HL-60 (cell line): ENCODE measurements at regions not wholly inside any gene's neighbourhood (a gene's known extent, or its start where the extent isn't known, plus 50 kb on each side); places are given as distances from the start of the nearest gene placed in this dataset.

Experiments
- DNase-seq, 2 experiments: peaks; one replicate each; pipeline ENCODE4 v3.0.0-alpha.2; 2010 to 2020; ENCODE audit warnings: low read depth in 1 of 2, low spot score in 1 of 2
- H3K27ac ChIP-seq: fragments of 250-450 bp; sonication (Bioruptor Pico); replicated peaks from 2 replicates; pipeline ENCODE4 v1.5.1; 2020; ENCODE audit warnings: mild to moderate bottlenecking, moderate library complexity
- H3K27me3 ChIP-seq: fragments of 250-450 bp; sonication (Bioruptor Pico); 2 replicates; pipeline ENCODE4 v1.5.1; 2021; ENCODE audit warnings: mild to moderate bottlenecking, moderate library complexity; ENCODE audit not compliant: insufficient read depth, poor library complexity, severe bottlenecking
- H3K4me3 ChIP-seq: replicated peaks from 2 replicates; pipeline ENCODE4 v1.5.1; 2011; ENCODE audit warnings: mild to moderate bottlenecking, control low read depth, low read length; ENCODE audit not compliant: insufficient read depth
- GABPA ChIP-seq: IDR thresholded peaks from 2 replicates; pipeline ENCODE4 v1.6.1; 2012; ENCODE audit warnings: low read depth
- POLR2AphosphoS5 ChIP-seq: IDR thresholded peaks from 2 replicates; pipeline ENCODE4 v1.6.1; 2012; ENCODE audit warnings: low read depth
- SPI1 ChIP-seq: IDR thresholded peaks from 2 replicates; pipeline ENCODE4 v1.6.1; 2012; ENCODE audit warnings: low read depth, mild to moderate bottlenecking, borderline replicate concordance
- TF ChIP-seq, protein P1 (sequence below): IDR thresholded peaks from one replicate; pipeline ENCODE4 v1.5.1; 2011; ENCODE audit warnings: low read length, control low read depth, inconsistent platforms; ENCODE audit not compliant: insufficient read depth
- TF ChIP-seq, protein P2 (sequence below): IDR thresholded peaks from 2 replicates; pipeline ENCODE4 v1.6.1; 2012; ENCODE audit warnings: low read depth; ENCODE audit not compliant: insufficient replicate concordance

DNA sequence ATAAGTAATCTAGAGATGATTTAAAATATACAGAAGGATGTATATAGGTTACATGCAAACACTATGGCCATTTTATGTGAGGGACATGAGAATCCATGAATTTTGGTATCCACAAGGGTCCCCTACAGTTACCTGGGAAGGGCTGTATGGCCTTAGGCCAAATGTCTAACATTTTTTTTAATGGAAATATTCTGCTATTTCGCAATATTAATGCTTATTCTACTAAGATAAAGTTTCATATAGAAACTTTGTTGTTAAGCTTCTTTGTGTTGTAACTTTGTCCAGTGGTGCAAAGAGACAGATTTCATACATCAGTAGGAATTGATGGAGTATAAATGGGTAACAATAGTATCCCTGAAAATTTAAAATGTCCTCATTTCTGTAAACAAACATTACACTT is 233.4 kb upstream of the THBS1 start:
- TF ChIP-seq GABPA (no peak), POLR2AphosphoS5 (no peak), SPI1 (no peak)
- TF ChIP-seq, protein P1, sequence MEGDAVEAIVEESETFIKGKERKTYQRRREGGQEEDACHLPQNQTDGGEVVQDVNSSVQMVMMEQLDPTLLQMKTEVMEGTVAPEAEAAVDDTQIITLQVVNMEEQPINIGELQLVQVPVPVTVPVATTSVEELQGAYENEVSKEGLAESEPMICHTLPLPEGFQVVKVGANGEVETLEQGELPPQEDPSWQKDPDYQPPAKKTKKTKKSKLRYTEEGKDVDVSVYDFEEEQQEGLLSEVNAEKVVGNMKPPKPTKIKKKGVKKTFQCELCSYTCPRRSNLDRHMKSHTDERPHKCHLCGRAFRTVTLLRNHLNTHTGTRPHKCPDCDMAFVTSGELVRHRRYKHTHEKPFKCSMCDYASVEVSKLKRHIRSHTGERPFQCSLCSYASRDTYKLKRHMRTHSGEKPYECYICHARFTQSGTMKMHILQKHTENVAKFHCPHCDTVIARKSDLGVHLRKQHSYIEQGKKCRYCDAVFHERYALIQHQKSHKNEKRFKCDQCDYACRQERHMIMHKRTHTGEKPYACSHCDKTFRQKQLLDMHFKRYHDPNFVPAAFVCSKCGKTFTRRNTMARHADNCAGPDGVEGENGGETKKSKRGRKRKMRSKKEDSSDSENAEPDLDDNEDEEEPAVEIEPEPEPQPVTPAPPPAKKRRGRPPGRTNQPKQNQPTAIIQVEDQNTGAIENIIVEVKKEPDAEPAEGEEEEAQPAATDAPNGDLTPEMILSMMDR = no peak
- TF ChIP-seq, protein P2, sequence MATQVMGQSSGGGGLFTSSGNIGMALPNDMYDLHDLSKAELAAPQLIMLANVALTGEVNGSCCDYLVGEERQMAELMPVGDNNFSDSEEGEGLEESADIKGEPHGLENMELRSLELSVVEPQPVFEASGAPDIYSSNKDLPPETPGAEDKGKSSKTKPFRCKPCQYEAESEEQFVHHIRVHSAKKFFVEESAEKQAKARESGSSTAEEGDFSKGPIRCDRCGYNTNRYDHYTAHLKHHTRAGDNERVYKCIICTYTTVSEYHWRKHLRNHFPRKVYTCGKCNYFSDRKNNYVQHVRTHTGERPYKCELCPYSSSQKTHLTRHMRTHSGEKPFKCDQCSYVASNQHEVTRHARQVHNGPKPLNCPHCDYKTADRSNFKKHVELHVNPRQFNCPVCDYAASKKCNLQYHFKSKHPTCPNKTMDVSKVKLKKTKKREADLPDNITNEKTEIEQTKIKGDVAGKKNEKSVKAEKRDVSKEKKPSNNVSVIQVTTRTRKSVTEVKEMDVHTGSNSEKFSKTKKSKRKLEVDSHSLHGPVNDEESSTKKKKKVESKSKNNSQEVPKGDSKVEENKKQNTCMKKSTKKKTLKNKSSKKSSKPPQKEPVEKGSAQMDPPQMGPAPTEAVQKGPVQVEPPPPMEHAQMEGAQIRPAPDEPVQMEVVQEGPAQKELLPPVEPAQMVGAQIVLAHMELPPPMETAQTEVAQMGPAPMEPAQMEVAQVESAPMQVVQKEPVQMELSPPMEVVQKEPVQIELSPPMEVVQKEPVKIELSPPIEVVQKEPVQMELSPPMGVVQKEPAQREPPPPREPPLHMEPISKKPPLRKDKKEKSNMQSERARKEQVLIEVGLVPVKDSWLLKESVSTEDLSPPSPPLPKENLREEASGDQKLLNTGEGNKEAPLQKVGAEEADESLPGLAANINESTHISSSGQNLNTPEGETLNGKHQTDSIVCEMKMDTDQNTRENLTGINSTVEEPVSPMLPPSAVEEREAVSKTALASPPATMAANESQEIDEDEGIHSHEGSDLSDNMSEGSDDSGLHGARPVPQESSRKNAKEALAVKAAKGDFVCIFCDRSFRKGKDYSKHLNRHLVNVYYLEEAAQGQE = no peak
- DNase-seq = no peak
- no peak overlapping the region for H3K27ac ChIP-seq
- no peaks in the 10 kb centered on the region for H3K27me3 ChIP-seq
- H3K4me3 ChIP-seq = no peak overlapping the region

GRCh38 chr15:39350785-39351184 is 230.1 kb upstream of the THBS1 start:
- Histone ChIP-seq H3K27ac (no peak overlapping the region), H3K4me3 (no peak overlapping the region), H3K27me3 (no peaks in the 10 kb centered on the region)
- TF ChIP-seq, protein P2 = no peak
- no peak for TF ChIP-seq POLR2AphosphoS5
- TF ChIP-seq SPI1 = no peak
- TF ChIP-seq, protein P1 = no peak
- TF ChIP-seq GABPA = no peak
- DNase-seq = no peak

DNA sequence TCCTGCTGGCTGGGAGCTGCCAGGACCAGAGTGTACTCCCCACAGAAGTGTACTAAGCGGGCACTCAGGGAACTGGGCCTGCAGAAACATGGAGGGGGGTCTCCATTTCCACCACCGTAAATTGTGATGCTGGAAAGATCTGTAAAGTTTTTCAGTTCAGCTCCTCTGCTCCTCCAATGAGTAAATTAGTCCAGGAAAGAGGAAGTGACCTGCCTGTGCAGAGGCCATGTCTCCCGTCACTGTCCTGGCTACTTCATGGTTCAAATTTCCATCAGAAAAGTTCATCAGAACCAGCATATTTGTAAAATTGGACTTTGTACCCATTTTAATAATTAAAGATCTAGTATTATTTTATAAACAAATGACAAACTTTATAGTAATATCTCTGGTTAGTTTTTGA is 226.7 kb upstream of the THBS1 start:
- TF ChIP-seq POLR2AphosphoS5 (no peak), SPI1 (peak; percentile 93)
- no peak overlapping the region for H3K4me3 ChIP-seq
- no peak overlapping the region for H3K27ac ChIP-seq
- DNase-seq = no peak
- no peaks in the 10 kb centered on the region for H3K27me3 ChIP-seq

- H3K27ac ChIP-seq = no peak overlapping the region
- no peak overlapping the region for H3K4me3 ChIP-seq
- H3K27me3 ChIP-seq = no peaks in the 10 kb centered on the region
- DNase-seq = no peak
- TF ChIP-seq POLR2AphosphoS5 = no peak
- TF ChIP-seq, protein P1 = no peak
- no peak for TF ChIP-seq GABPA
- TF ChIP-seq, protein P2 = no peak
- no peak for TF ChIP-seq SPI1
Measured at GRCh38 chr15:39357480-39358268, 223.2 kb upstream of the THBS1 start.
